ENCODE measurements at regions not wholly inside any gene's neighbourhood (a gene's known extent, or its start where the extent isn't known, plus 50 kb on each side); places are given as distances from the start of the nearest gene placed in this dataset.

- no peak for TF ChIP-seq CTCF (conservative IDR thresholded peaks at IDR 0.05)
- no peak overlapping the region for H3K4me2 ChIP-seq (ENCODE audit: insufficient read depth, insufficient read length, low read length)
- no peaks in the 10 kb centered on the region for H4K20me1 ChIP-seq (ENCODE audit: control insufficient read depth, insufficient read depth, insufficient read length)
- H2BK5ac ChIP-seq (ENCODE audit: insufficient read length, low read length): no peak overlapping the region
- no peak overlapping the region for H3K56ac ChIP-seq (ENCODE audit: insufficient read length, low read depth, low read length)
- no peak overlapping the region for H3K27ac ChIP-seq (ENCODE audit: insufficient read length, low read depth, low read length)
- no peak overlapping the region for H3K4ac ChIP-seq (ENCODE audit: low read depth, low read length)
- no peaks in the 10 kb centered on the region for H3K27me3 ChIP-seq (ENCODE audit: insufficient read depth, low read length)
- H3K79me1 ChIP-seq (ENCODE audit: insufficient read depth, low read depth, low read length, poor library complexity, severe bottlenecking): no peaks in the 10 kb centered on the region
- no peak overlapping the region for H3T11ph ChIP-seq (ENCODE audit: low read length)
- H3K23me2 ChIP-seq (ENCODE audit: insufficient read length, low read depth, low read length, poor library complexity, severe bottlenecking): no peaks in the 10 kb centered on the region
- H2AK5ac ChIP-seq (ENCODE audit: insufficient read length, low read length): no peak overlapping the region
- WGBS (ENCODE audit: extremely low coverage, insufficient read length, low lambda C conversion rate): no CpG with 5 or more reads among the region's 6 CpGs
- H2BK120ac ChIP-seq (ENCODE audit: low read depth, low read length, poor library complexity, severe bottlenecking): no peak overlapping the region
- H3K9me3 Mint-ChIP-seq: peaks cover 8 to 14% of the 10 kb centered on the region in 2 experiments; a peak in 4 of 5 replicates
- H2BK15ac ChIP-seq (ENCODE audit: low read depth, low read length): no peak overlapping the region
- no peaks in the 10 kb centered on the region for H3K9me3 ChIP-seq (ENCODE audit: control insufficient read depth, low read depth, low read length)
- H3K27ac Mint-ChIP-seq: no peak overlapping the region
- H2AFZ ChIP-seq (ENCODE audit: low read length): no peak overlapping the region
- H2BK12ac ChIP-seq (ENCODE audit: insufficient read length, low read depth, low read length): no peak overlapping the region
- H4K91ac ChIP-seq (ENCODE audit: insufficient read length, low read depth, low read length): no peak overlapping the region
- H4K5ac ChIP-seq (ENCODE audit: insufficient read length, low read depth, low read length): no peak overlapping the region
- H3K18ac ChIP-seq (ENCODE audit: insufficient read length, low read depth, low read length): no peak overlapping the region
- no peak overlapping the region for H4K8ac ChIP-seq (replicated peaks; ENCODE audit: insufficient read length, low read depth, low read length)
- H3K4me1 ChIP-seq (ENCODE audit: insufficient read depth, low read length): no peaks in the 10 kb centered on the region
- H3K14ac ChIP-seq (ENCODE audit: insufficient read depth, low read length): no peak overlapping the region
- H3K9ac ChIP-seq (ENCODE audit: extremely low read depth, insufficient read length, low read length): no peak overlapping the region
- no peaks in the 10 kb centered on the region for H3K4me1 Mint-ChIP-seq
- H3K4me3 Mint-ChIP-seq: no peak overlapping the region
- no peaks in the 10 kb centered on the region for H3K27me3 Mint-ChIP-seq (ENCODE audit: low read depth)
- no peak overlapping the region for H3K23ac ChIP-seq (ENCODE audit: insufficient read length, low read depth, low read length)
- DNase-seq: no peak
- H2BK20ac ChIP-seq (ENCODE audit: low read depth, low read length, poor library complexity, severe bottlenecking): no peak overlapping the region
- H3K36me3 Mint-ChIP-seq (ENCODE audit: insufficient read depth in 1 of 3, low read depth in 3 of 3): peaks cover 0 to 8% (median 6%) of the 10 kb centered on the region in 3 experiments; a peak in 4 of 7 replicates
- H3K79me2 ChIP-seq (ENCODE audit: insufficient read depth, low read length): no peaks in the 10 kb centered on the region
Observed at GRCh38 chr2:149954981-149955600, 367.5 kb upstream of the MMADHC start.
